HepG2 (cell line): ENCODE measurements at regions not wholly inside any gene's neighbourhood (a gene's known extent, or its start where the extent isn't known, plus 50 kb on each side); places are given as distances from the start of the nearest gene placed in this dataset.

ENCODE experiments used
- CREM ChIP-seq, 2 experiments: sonication (generic) in 1 of 2; formaldehyde crosslinking in 1 of 2; IDR thresholded peaks; 2 replicates each; pipeline versions ENCODE4 v1.4.0 to v1.6.1; 2016 to 2020; ENCODE audit warnings: antibody characterized with exemption in 1 of 2, mild to moderate bottlenecking in 1 of 2, missing genetic modification reagents in 1 of 2
- ELF4 ChIP-seq: sonication (generic); formaldehyde crosslinking; IDR thresholded peaks from 2 replicates; pipeline ENCODE4 v1.5.0; 2020; ENCODE audit warnings: missing genetic modification reagents, mild to moderate bottlenecking, moderate library complexity, borderline replicate concordance
- FOXK2 ChIP-seq: fragments of 450-650 bp; IDR thresholded peaks from 2 replicates; pipeline ENCODE4 v1.6.1; 2016
- GFI1 ChIP-seq: sonication (generic); formaldehyde crosslinking; IDR thresholded peaks from 2 replicates; pipeline ENCODE4 v1.5.0; 2020; ENCODE audit warnings: missing genetic modification reagents, mild to moderate bottlenecking, borderline replicate concordance
- NFYB ChIP-seq: sonication (generic); formaldehyde crosslinking; IDR thresholded peaks from 2 replicates; pipeline ENCODE4 v1.4.0; 2020; ENCODE audit warnings: missing genetic modification reagents
- RAD21 ChIP-seq: fragments of 450-650 bp; formaldehyde crosslinking; IDR thresholded peaks from 2 replicates; pipeline ENCODE4 v1.5.0; 2020; ENCODE audit warnings: mild to moderate bottlenecking
- ZFP90 ChIP-seq: sonication (generic); formaldehyde crosslinking; IDR thresholded peaks from 2 replicates; pipeline ENCODE4 v1.8.0; 2022; ENCODE audit warnings: missing genetic modification reagents, mild to moderate bottlenecking, inconsistent platforms, borderline replicate concordance
- ZSCAN30 ChIP-seq: sonication (generic); formaldehyde crosslinking; IDR thresholded peaks from 2 replicates; pipeline ENCODE4 v1.5.0; 2020; ENCODE audit warnings: mild to moderate bottlenecking, missing genetic modification reagents
- TF ChIP-seq, protein P1 (sequence below): sonication (generic); formaldehyde crosslinking; IDR thresholded peaks from 2 replicates; pipeline ENCODE4 v1.5.0; 2020; ENCODE audit warnings: mild to moderate bottlenecking, missing genetic modification reagents, moderate library complexity

DNA sequence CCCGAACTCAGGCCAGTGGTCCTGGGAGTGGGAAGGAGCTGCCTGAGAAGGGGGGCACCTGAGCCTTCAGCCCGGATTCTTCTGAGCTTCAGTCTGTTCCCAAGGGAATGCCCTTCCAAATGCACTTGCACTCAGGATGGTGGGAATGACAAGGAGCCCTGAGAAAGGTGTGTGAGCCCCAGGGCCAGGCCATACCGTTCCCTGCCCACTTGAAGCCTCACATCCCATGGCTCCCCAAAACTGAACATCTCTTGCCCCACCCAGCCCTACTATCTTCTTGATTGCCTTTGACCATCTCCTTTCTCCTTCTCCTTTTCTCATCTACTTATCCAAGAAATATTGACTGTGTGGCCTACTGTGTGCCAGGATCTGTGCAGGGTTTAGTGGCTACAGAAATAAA is 84.4 kb upstream of the HSPA9 start:
- no peak for TF ChIP-seq NFYB (CRISPR knock-in tag)
- TF ChIP-seq CREM (IDR thresholded peaks at IDR 0.05), result no peak
- no peak for TF ChIP-seq CREM (CRISPR knock-in tag; IDR thresholded peaks at IDR 0.05)
- no peak for TF ChIP-seq ZFP90 (CRISPR knock-in tag)
- no peak for TF ChIP-seq ZSCAN30 (CRISPR knock-in tag)
- TF ChIP-seq RAD21 (CRISPR knock-in tag), result no peak
- no peak for TF ChIP-seq GFI1
- TF ChIP-seq, protein P1, sequence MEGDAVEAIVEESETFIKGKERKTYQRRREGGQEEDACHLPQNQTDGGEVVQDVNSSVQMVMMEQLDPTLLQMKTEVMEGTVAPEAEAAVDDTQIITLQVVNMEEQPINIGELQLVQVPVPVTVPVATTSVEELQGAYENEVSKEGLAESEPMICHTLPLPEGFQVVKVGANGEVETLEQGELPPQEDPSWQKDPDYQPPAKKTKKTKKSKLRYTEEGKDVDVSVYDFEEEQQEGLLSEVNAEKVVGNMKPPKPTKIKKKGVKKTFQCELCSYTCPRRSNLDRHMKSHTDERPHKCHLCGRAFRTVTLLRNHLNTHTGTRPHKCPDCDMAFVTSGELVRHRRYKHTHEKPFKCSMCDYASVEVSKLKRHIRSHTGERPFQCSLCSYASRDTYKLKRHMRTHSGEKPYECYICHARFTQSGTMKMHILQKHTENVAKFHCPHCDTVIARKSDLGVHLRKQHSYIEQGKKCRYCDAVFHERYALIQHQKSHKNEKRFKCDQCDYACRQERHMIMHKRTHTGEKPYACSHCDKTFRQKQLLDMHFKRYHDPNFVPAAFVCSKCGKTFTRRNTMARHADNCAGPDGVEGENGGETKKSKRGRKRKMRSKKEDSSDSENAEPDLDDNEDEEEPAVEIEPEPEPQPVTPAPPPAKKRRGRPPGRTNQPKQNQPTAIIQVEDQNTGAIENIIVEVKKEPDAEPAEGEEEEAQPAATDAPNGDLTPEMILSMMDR (CRISPR knock-in tag), result no peak
- TF ChIP-seq FOXK2, result no peak
- no peak for TF ChIP-seq ELF4 (CRISPR knock-in tag)
